Superior temporal gyrus (tissue), 1 donor: ENCODE measurements at regions not wholly inside any gene's neighbourhood (a gene's known extent, or its start where the extent isn't known, plus 50 kb on each side); places are given as distances from the start of the nearest gene placed in this dataset.
"Not testable (repeated sequence)": the region's sequence is repeated elsewhere in the genome, so short reads cannot be mapped to it uniquely, and the experiment has no call there.

Experiments
- DNase-seq: peaks from one replicate; pipeline ENCODE4 v3.0.0-alpha.2; 2016; ENCODE audit errors: extremely low spot score

DNA sequence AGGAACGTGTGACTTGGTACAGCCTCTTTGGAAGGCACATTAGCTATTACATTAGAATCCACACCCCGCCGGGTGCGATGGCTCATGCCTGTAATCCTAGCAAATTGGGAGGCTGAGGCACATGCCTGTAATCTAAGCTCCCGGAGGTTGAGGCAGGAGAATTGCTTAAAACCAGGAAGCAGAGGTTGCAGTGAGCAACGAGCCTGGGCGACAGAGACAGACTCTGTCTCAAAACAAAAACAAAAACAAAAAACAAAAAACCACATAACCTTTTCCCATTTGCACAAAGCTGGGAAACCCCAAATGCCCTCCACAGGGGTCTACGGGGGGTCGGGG, 82.7 kb upstream of the METTL9 start:
- not testable (repeated sequence) for DNase-seq

DNA sequence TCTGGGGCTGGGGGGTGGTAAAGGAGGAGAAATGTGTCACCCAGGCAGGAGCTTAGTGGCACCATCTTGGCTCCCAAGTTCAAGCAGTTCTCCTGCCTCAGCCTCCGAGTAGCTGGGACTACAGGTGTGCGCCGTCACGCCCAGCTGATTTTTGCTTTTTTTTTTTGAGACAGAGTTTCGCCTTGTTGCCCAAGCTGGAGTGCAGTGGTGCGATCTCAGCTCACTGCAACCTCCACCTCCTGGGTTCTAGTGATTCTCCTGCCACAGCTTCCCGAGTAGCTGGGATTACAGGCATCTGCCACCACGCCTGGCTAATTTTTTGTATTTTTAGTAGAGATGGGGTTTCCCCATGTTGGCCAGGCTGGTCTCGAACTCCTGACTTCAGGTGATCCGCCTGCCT, 82.1 kb upstream of the METTL9 start:
- not testable (repeated sequence) for DNase-seq

DNA sequence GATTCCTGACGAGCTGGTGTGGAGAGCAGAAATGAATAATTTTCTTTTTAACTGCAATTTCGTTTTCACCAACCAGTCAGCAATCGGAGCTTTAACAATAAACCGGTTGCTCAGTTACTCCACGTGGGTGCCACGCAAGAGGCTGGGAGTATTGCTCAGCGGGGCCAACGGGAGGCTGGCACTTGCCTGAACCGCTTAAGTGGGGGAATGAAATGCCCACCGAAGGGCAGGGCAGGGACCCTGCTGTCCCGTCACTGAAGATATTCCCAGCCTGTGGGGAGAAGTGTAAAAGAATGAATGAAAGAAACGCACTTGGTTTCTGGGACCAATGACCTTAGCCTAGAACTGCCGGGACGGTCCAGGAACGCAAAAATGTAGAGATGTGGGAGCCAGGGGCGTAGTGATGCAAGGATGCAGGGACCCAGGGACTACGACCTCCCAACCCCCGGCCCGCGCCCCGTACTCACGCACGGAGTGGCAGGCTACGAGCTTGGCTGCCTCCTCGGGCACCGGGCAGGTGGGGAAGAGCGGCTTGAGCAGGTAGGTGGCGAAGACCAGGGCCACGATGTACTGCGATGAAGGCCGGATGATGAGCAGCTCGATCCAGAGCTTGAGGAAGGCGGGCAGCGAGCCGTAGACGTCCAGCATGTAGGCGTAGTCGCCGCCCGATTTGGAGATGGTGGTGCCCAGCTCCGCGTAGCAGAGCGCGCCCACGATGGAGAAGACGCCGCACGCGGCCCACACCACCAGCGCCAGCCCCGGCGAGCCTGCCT, 79.8 kb upstream of the METTL9 start:
- not testable (repeated sequence) for DNase-seq

DNA sequence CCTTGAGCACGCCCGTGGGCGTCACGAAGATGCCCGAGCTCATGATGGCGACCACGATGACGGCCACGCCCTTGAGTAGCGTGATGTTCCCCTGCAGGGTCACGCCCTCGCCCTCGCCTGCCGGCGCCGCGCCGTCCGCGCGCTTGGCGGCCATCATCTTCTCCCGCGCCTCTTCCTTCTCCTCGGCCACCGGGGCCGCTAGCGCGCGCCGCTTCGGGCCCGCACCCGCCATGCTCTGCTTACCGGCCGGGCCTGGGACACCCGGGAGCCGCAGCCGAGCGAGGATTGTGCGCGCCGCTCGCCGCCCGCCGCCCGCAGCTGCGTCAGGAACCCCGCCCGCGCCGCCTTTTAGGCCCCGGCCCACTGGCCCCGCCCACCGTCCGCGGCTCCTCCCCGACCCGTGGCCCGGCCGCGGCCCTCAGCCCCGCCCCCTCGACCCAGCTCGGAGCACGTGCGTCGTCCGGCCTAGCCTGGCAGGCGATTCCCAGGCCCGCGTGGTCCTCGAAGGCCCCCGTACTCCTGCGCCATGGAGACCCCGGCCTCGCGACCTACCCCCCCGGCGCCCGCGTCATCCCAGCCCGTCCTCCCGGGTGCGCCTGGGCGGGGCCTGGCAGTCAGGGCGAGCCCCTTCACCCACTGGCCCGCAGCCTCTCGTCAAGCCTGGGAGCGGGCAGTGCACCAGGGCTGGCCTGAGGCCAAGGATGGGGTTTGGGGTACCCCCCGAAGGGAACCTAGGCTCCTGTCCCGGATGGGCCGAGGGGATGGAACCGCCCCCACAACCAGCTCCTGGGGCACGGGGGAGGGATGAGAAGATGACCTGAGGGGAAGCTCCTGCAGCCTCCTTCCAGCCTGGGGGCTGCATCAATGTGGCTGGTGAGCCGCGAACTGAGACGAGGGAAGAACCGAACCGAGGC, 79.0 kb upstream of the METTL9 start:
- DNase-seq: peak; percentile 97

DNA sequence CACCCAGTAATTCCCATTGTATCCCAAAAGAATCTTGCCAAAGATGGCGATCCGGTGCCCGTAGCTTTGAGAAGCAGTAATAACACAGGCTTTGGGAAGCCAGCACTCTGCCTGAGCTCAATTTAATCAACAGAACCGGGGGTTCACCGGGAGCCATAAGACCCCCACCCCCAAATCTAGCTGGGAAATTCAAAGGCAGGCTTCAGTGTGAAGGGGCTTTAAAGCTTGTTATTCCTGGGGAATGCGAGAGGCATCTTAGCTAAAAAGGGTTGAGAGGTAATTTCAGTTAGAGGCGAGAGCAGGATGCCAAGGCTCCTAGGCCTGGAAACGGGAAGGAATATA, 78.4 kb upstream of the METTL9 start:
- not testable (repeated sequence) for DNase-seq

DNA sequence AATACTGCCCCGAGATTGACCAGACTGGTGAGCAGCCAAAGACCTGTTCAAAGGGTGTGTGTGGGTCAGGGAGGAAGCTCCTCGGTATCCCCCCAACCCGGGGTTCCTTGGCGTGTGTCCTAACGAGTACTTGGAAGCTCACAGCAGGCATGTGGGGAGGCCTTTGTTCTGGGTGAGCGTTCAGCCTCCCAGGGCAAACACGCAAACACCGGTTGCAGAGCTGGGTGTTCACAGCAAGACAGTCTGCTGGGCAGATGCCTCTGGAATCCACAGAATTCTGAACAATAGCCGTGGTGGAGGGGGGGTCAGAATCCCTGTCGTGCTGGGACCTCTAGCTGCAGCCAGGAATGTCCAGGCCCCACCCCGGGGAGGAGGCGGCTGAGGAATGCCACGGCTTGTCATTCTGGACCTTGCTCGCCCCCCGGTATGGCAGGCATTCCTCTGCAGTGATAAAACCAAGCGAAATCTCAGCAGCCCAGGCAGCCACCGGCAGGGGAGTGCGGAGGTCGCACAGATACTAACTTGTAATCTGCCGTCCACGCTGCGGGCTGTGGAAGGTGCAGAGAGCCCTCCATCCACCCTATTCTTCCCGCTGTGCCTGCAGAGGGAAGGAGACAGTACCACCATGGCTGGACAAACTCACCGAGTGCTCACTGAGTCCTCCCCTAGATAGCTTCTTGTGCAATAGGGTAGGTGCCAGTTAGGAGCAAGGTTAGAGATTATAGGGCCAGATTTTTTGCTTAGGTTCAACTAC, 77.8 kb upstream of the METTL9 start:
- peak; percentile 59 for DNase-seq

DNA sequence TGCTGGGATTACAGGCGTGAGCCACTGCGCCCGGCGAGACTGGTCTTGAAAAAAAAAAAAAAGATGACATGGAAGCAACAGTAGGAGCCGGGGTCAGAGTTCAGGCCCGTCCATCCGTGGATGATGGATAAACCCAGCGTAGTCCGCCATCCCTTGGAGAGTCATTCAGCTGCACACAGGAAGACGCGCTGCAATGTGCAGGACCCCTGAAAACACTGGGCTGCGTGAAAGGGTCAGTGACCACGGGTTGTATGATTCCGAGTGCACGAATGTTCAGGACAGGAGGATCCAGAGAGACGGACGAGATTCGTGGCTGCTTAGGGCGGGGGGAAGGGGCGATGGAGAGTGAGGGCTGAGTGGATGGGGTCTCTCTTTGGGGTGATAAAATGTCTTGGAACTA, 76.5 kb upstream of the METTL9 start:
- DNase-seq: not testable (repeated sequence)

DNA sequence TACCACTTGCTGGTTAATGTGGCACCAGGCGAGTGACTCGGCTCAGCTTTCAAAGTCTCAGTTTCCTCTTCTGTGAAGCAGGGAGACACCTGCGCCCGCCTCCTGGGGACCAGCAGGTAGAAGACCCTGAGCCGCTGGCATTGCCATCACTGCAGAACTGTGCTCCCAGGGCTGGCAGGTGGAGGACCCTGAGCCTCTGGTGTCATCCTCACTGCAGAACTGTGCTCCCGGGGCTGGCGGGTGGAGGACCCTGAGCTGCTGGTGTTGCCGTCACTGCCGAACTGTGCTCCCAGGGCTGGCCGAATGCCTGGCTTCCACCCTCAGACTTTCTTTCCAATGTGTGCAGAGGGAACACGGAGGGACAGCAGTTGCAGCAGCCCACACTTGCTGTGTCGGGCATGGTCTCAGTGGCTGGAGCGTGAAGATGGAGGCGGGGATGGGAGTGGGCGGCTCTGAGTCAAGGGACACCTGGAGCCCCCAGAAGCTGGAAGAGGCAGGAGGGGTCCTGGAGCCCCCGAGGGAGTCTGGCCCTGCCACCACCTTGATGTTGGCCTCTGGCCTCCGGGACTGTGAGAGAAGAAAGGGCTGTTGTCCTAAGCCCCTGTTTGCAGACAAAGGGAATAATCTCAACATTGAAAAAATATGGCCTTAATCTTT, 75.8 kb upstream of the METTL9 start:
- DNase-seq: peak; percentile 65

DNA sequence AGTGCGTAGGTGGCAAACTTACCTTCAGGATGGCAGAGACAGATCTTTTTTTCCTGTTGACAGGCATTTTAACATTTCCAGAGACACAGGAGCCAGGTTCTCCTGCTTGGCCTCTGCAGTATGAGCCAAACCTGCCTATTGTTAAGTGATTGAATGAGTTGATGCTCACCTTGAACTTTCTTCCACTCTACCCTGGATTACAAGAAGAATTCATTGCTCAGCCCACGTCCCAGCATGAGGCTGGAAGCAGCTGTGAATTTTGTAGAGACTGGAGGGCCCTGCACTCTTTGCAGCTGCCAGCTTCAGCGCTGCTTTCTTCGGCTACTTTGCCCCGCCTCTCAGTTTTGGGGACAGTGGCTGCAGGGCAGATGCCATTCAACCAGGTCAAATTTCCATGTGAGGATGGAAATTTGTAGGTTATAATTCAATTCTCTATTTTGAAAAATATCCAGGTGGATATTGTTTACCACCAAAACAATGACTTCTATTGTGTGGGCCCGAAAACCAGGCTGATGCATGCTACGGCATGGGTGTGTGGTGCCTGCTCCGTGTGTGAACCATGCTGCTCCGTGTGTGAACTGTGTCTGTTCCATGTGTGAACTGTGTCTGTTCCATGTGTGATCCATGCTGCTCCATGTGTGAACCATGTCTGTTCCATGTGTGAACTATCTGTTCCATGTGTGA, 75.2 kb upstream of the METTL9 start:
- DNase-seq: no peak

DNA sequence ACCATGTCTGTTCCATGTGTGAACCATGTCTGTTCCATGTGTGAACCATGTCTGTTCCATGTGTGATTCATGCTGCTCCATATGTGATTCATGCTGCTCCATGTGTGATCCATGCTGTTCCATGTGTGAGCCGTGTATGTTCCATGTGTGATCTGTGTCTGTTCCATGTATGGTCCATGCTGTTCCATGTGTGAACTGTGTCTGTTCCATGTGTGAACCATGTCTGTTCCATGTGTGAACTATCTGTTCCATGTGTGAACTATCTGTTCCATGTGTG, 74.7 kb upstream of the METTL9 start:
- not testable (repeated sequence) for DNase-seq

DNA sequence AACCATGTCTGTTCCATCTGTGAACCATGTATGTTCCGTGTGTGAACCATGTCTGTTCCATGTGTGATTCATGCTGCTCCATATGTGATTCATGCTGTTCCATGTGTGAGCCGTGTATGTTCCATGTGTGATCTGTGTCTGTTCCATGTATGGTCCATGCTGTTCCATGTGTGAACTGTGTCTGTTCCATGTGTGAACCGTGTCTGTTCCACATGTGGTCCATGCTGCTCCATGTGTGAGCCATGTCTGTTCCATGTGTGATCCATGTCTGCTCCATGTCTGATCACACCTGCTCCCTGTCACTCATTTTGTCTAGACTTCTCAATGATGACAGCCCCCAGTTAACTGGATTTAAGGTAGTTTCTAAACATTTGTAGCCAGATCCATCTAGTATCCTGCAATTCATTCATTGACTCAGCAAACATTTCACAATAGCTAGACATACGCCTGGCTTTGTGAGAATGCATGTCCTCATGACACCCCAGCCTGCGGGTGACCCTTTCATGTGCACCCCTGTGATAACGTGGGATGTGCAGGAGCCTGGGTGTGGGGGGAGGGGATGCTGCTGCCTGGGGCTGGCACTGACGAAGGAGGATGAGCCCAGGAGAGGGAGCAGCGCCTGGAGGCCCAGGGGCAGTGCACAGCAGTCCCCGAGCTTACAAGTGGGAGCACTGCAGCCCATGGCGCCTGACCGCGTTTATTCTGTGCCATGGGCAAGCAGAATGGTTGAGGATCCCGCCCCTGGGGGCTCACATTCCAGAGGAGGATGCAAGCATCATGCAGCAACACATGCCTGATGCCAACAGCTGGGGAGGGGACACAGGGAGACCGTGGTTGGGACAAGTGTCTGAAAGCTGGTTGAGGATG, 74.1 kb upstream of the METTL9 start:
- DNase-seq: not testable (repeated sequence)

DNA sequence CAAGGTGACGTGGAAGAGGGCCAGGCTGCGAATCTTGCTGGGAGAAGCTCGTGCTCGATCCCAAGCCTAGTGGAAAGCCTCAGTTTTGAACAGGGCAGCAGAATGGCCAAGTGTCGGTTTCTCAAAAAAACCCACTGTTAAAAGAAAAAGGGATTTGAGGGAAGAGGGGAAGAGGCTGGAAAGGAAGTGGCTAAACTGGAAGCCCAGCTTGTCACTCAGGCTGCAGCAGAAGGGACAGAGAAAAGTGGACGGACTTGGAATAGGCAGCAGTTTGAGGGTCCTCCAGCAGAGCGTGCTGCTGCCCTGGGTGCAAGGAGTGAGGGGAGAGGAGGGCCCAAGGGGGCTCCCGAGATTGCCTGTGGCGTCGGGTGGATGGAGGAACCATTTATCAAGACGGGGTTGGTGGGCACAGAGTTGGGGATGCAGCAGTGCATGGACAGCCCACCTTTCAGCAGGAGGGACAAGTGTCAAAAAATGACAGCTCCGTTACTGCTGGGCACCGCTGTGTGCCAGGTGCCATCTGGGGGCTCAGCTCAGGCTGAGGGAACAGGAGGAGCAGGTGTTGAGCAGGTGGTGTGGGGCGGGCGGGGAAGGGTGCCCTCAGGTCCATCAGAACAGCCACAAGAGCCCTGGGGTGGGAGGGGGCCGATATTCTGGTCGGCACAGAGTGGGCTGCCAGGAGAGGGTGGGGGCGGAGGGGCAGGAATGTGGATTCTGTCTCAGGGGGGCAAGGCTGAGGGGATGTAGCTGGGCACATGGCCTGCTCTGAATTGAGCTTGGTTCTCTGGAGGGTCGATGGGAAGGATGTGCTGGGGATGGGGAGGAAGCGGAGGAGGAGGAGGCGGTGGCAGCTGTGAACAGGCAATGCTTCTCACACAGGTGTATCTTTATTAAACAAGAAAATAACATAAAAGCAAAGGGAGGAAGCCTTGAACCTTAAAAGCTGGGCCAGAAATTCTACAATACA, 73.1 kb upstream of the METTL9 start:
- DNase-seq: not testable (repeated sequence)

DNA sequence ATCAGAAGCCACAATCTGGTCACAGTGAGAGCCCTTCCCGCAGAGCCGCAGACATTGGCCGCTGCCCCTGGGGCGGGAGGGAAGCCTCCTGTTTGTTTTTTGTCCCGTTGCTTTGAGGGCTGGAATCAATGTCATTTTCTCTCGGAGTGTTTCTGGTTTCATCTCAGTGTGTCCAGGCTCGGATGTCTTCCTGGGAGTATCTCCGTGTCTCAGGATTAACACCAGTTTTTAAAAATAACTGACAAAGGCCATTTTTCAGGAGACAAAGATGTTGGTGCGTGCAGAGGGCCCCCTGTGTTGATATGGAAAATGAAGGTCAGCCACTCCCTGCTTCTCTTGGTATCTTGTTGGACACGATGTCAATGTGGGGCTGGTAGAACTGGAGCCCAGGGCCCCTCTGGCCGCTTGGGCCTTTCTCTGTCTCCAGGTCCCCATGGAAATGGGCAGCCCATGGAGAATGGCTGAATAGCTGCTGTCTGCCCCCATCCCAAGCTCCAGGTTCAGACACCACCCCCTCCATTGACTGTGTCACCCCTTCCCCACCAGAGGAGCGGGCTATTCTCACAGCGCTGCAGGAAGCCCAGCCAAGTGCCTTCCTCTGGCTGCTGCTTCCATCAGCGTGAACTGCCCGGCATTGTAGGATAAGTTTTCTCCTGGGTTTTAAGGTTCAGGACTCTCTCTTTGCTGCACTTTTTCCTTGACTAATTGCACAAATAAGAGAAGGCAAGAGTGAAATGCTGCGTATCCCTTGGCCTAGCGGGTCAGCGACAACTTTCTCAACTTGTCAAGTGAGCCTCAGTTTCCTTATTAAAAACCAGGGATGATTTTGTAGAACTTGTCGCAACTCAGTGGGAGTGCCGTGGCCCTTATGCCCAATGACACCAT, 72.2 kb upstream of the METTL9 start:
- DNase-seq: no peak

DNA sequence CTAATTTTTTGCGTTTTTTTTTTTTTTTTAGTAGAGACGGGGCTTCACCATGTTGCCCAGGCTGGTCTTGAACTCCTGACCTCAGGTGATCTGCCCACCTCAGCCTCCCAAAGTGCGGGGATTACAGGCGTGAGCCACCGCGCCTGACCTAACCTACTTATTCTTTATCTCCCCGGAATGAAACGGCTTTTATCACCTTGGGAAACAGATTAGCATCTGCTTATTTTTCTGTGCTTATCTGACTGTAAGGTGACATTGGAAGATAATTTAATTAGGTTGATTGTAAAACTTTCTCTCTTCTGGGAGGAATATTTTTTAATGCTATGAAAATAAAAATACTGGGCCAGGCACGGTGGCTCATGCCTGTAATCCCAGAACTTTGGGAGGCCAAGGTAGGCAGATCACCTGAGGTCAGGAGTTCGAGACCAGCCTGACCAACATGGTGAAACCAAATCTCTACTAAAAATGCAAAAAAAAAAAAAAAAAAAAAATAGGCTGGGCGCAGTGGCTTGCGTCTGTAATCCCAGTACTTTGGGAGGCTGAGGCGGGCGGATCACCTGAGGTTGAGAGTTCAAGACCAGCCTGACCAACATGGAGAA, 70.2 kb upstream of the METTL9 start:
- DNase-seq: not testable (repeated sequence)

DNA sequence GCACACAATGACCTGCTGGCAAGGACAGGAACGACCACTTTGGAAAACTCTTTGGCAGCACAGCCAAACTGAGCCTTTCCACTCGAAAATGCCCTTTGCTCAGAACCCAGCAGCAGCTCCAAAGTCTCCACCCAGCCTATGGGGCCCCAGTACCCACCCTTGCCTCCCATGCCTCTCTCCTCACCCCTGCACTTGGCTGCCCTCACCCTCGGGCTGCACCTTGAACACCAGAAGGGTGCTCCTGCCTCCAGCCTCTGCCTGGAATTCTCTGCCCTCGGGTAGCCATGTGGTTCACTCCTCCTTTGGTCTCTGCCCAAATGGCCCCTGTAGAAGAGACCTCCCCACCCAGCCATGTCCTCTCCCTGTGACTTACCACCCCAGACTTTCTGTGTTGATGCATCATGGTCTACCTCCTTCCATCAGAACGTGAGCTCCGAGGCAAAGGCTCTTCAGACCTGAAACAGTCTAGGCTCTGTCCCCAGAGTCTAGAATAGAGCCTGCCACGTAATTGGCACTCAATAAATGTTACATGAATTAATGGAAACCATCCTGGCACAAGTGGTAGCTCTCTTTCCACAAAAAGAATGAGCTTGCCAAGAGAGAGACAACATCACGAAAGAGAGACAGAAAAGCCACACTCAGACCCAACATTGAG, 68.5 kb upstream of the METTL9 start:
- peak; percentile 7 for DNase-seq

DNA sequence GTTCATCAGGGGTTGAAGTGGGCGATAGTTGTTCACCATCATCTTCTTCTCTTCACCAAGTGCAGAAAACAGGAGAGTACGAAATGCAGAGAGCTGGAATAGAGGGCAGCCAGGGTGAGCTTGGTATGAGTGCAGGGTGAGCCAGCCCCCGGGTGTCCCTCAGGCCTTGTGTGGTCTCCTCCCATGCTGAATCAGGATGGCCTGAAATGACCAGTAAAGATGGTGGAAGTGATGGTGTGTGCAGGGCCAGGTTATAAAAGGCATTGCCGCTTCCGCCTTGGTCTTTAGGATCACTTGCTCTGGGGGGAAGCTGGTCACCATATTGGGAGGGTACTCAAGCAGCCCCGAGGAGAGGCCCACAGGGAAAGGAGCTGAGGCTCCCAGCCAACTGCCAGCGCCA, 66.4 kb upstream of the METTL9 start:
- not testable (repeated sequence) for DNase-seq

DNA sequence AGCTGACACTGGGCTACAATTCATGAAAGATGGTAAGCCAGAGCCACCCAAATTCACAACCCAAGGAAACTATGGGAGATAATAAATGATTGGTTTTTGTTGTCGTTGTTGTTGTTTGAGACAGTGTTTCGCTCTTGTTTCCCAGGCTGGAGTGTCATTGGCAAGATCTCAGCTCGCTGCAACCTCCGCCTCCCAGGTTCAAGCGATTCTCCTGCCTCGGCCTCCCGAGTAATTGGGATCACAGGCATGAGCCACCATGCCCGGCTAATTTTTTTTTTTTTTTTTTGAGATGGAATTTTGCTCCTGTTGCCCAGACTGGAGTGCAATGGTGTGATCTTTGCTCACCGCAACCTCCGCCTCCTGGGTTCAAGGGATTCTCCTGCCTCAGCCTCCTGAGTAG, 65.9 kb upstream of the METTL9 start:
- not testable (repeated sequence) for DNase-seq
